Astrocyte (in vitro differentiated cells and primary cell): ENCODE measurements at regions not wholly inside any gene's neighbourhood (a gene's known extent, or its start where the extent isn't known, plus 50 kb on each side); places are given as distances from the start of the nearest gene placed in this dataset.

Experiments used
- EZH2 ChIP-seq: IDR thresholded peaks from 2 replicates; pipeline ENCODE4 v1.6.1; 2012; ENCODE audit warnings: mild to moderate bottlenecking, low read length, inconsistent platforms; ENCODE audit not compliant: insufficient read depth
- TF ChIP-seq, protein P1 (sequence below): IDR thresholded peaks from 2 replicates; pipeline ENCODE4 v1.5.1; 2011; ENCODE audit warnings: low read depth, mild to moderate bottlenecking, inconsistent platforms, low read length, moderate library complexity; ENCODE audit not compliant: insufficient read depth

DNA sequence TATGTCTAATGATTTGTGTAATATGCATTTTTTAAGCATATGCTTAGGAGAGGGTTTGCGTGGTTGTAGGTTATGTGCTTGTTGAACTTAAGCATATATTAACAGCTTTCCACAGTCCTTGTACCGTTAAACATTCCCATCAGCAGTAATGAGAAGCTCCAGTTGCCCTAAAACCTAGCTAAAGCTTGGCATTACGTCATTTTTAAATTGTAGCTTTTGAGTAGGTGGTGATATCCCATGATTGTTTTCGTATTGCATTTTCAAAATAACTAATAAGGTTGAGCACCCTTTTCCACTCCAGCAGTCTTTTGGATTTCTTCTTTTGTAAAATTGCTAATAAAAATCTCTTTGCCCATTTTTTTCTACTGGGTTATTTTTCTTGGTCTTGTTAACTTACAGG, 453.1 kb upstream of the GCFC2 start:
- TF ChIP-seq, protein P1, sequence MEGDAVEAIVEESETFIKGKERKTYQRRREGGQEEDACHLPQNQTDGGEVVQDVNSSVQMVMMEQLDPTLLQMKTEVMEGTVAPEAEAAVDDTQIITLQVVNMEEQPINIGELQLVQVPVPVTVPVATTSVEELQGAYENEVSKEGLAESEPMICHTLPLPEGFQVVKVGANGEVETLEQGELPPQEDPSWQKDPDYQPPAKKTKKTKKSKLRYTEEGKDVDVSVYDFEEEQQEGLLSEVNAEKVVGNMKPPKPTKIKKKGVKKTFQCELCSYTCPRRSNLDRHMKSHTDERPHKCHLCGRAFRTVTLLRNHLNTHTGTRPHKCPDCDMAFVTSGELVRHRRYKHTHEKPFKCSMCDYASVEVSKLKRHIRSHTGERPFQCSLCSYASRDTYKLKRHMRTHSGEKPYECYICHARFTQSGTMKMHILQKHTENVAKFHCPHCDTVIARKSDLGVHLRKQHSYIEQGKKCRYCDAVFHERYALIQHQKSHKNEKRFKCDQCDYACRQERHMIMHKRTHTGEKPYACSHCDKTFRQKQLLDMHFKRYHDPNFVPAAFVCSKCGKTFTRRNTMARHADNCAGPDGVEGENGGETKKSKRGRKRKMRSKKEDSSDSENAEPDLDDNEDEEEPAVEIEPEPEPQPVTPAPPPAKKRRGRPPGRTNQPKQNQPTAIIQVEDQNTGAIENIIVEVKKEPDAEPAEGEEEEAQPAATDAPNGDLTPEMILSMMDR: no peak
- TF ChIP-seq EZH2: no peak
